H1 (cell line): ENCODE measurements at regions not wholly inside any gene's neighbourhood (a gene's known extent, or its start where the extent isn't known, plus 50 kb on each side); places are given as distances from the start of the nearest gene placed in this dataset.

Source experiments
- CTCF ChIA-PET: fragments of 300-600 bp; sonication (Branson Sonifier 250); formaldehyde crosslinking; loops from one replicate; lab custom pipeline; 2021; ENCODE audit not compliant: partially characterized antibody; lab: Charles Lee
- POLR2A ChIA-PET: fragments of 300-600 bp; sonication (Branson Sonifier 250); formaldehyde crosslinking; loops from one replicate; lab custom pipeline; 2021; ENCODE audit warnings: inconsistent platforms; ENCODE audit not compliant: partially characterized antibody; lab: Charles Lee
- DNase-seq, 2 experiments: peaks; one replicate each; pipeline versions ENCODE4 v3.0.0 to v3.0.0-alpha.2; 2010 to 2022; ENCODE audit warnings: low spot score in 2 of 2, low read depth in 1 of 2, mixed read lengths in 1 of 2
- FAIRE-seq: peaks from 2 replicates; lab custom pipeline; 2011; peaks lifted over from hg19 to GRCh38; lab: Jason Lieb, UNC
- H2AFZ ChIP-seq: 2 replicates; pipeline ENCODE4 v1.8.1; 2012; ENCODE audit warnings: low read length, inconsistent platforms
- H2AK5ac ChIP-seq: 2 replicates; pipeline ENCODE4 v1.6.1; 2013; ENCODE audit warnings: low read depth, low read length
- H2BK120ac ChIP-seq: replicated peaks from 2 replicates; pipeline ENCODE3; 2013; ENCODE audit warnings: low read depth, low read length, inconsistent platforms
- H2BK12ac ChIP-seq: 2 replicates; pipeline ENCODE4 v1.6.1; 2013; ENCODE audit warnings: low read depth, low read length
- H2BK15ac ChIP-seq: 2 replicates; pipeline ENCODE4 v1.6.1; 2013; ENCODE audit warnings: low read length
- H2BK20ac ChIP-seq: 2 replicates; pipeline ENCODE4 v1.6.1; 2013; ENCODE audit warnings: low read length
- H2BK5ac ChIP-seq: 2 replicates; pipeline ENCODE4 v1.6.1; 2013; ENCODE audit warnings: low read depth, low read length
- H3K14ac ChIP-seq: 2 replicates; pipeline ENCODE4 v1.6.1; 2013; ENCODE audit warnings: inconsistent platforms; ENCODE audit not compliant: insufficient read length
- H3K18ac ChIP-seq: 2 replicates; pipeline ENCODE4 v1.6.1; 2013; ENCODE audit warnings: low read length; ENCODE audit errors: extremely low read depth
- H3K23ac ChIP-seq: 2 replicates; pipeline ENCODE4 v1.6.1; 2013; ENCODE audit warnings: inconsistent platforms; ENCODE audit not compliant: insufficient read length
- H3K23me2 ChIP-seq: 2 replicates; pipeline ENCODE4 v1.6.1; 2013; ENCODE audit warnings: low read depth, low read length
- H3K27ac ChIP-seq: 2 replicates; pipeline ENCODE4 v1.6.1; 2011; ENCODE audit warnings: low read depth, low read length, inconsistent platforms
- H3K27me3 ChIP-seq, 4 experiments: replicated peaks in 1 of 4; 1 replicate in 1 of 4; 2 replicates in 3 of 4; pipeline versions ENCODE4 v1.6.1 to v1.8.1; 2011 to 2013; ENCODE audit warnings: low read length in 3 of 4, mild to moderate bottlenecking in 3 of 4, inconsistent platforms in 2 of 4, mixed read lengths in 2 of 4, moderate library complexity in 1 of 4; ENCODE audit not compliant: control insufficient read depth in 3 of 4, insufficient read depth in 3 of 4; ENCODE audit errors: extremely low read depth in 1 of 4
- H3K36me3 ChIP-seq, 4 experiments: 2 replicates each; pipeline versions ENCODE4 v1.6.1 to v1.8.1; 2011 to 2013; ENCODE audit warnings: mild to moderate bottlenecking in 4 of 4, low read length in 3 of 4, moderate library complexity in 2 of 4, control low read depth in 1 of 4, inconsistent platforms in 1 of 4; ENCODE audit not compliant: insufficient read depth in 4 of 4, control insufficient read depth in 2 of 4
- H3K4ac ChIP-seq: replicated peaks from 2 replicates; pipeline ENCODE3; 2013; ENCODE audit warnings: low read length, low read depth, mixed read lengths, inconsistent platforms; ENCODE audit not compliant: insufficient read length
- H3K4me1 ChIP-seq, 4 experiments: replicated peaks in 1 of 4; 1 replicate in 1 of 4; 2 replicates in 3 of 4; pipeline versions ENCODE4 v1.6.1 to v1.8.1; 2011 to 2013; ENCODE audit warnings: low read length in 3 of 4, inconsistent platforms in 2 of 4, mixed read lengths in 1 of 4; ENCODE audit not compliant: insufficient read depth in 4 of 4, control insufficient read depth in 3 of 4
- H3K4me2 ChIP-seq, 2 experiments: 2 replicates each; pipeline versions ENCODE4 v1.6.1 to v1.8.1; 2011 to 2013; ENCODE audit warnings: low read depth in 2 of 2, low read length in 2 of 2, control low read depth in 1 of 2, inconsistent platforms in 1 of 2, mild to moderate bottlenecking in 1 of 2; ENCODE audit not compliant: insufficient read depth in 1 of 2
- H3K4me3 ChIP-seq, 4 experiments: fragments of 200-600, 300-600 bp in 1 of 4; sonication (generic), shearing (Covaris generic), sonication (Bioruptor Twin) in 1 of 4; 2 replicates each; pipeline versions ENCODE4 v1.5.1 to v1.8.1; 2011 to 2016; ENCODE audit warnings: low read length in 4 of 4, low read depth in 3 of 4, control low read depth in 2 of 4, inconsistent platforms in 2 of 4, mild to moderate bottlenecking in 2 of 4, mixed read lengths in 1 of 4, moderate library complexity in 1 of 4; ENCODE audit not compliant: insufficient read depth in 2 of 4; ENCODE audit errors: extremely low read depth in 1 of 4
- H3K56ac ChIP-seq: replicated peaks from 2 replicates; pipeline ENCODE3; 2013; ENCODE audit warnings: low read depth, mild to moderate bottlenecking, mixed read lengths, low read length, inconsistent platforms; ENCODE audit not compliant: insufficient read length
- H3K79me1 ChIP-seq: 2 replicates; pipeline ENCODE4 v1.6.1; 2013; ENCODE audit warnings: low read depth, low read length, control low read depth
- H3K79me2 ChIP-seq, 2 experiments: 2 replicates each; pipeline versions ENCODE4 v1.6.1 to v1.8.1; 2012 to 2013; ENCODE audit warnings: low read length in 2 of 2, mild to moderate bottlenecking in 2 of 2, inconsistent platforms in 1 of 2; ENCODE audit not compliant: insufficient read depth in 2 of 2, control insufficient read depth in 1 of 2
- H3K9ac ChIP-seq, 4 experiments: replicated peaks in 1 of 4; 1 replicate in 1 of 4; 2 replicates in 3 of 4; pipeline versions ENCODE4 v1.6.1 to v1.8.1; 2011 to 2013; ENCODE audit warnings: low read depth in 3 of 4, low read length in 3 of 4, control low read depth in 2 of 4, mild to moderate bottlenecking in 2 of 4, moderate library complexity in 2 of 4, inconsistent platforms in 1 of 4; ENCODE audit errors: extremely low read depth in 1 of 4
- H3K9me3 ChIP-seq, 2 experiments: 2 replicates each; pipeline versions ENCODE4 v1.6.1 to v1.8.1; 2012 to 2013; ENCODE audit warnings: mild to moderate bottlenecking in 2 of 2, moderate library complexity in 2 of 2, control low read depth in 1 of 2, inconsistent platforms in 1 of 2, low read depth in 1 of 2, low read length in 1 of 2, mixed read lengths in 1 of 2; ENCODE audit not compliant: insufficient read depth in 2 of 2
- H4K20me1 ChIP-seq, 2 experiments: replicated peaks in 1 of 2; 2 replicates each; pipeline versions ENCODE3 to v1.8.1; 2011 to 2013; ENCODE audit warnings: inconsistent platforms in 2 of 2, low read length in 2 of 2, mild to moderate bottlenecking in 1 of 2; ENCODE audit not compliant: insufficient read depth in 2 of 2, control insufficient read depth in 1 of 2
- H4K5ac ChIP-seq: 2 replicates; pipeline ENCODE4 v1.6.1; 2013; ENCODE audit warnings: low read length, low read depth, mixed read lengths, inconsistent platforms; ENCODE audit not compliant: insufficient read length
- H4K8ac ChIP-seq: 2 replicates; pipeline ENCODE4 v1.8.0; 2013; ENCODE audit warnings: mild to moderate bottlenecking, moderate library complexity, low read length, inconsistent platforms; ENCODE audit not compliant: insufficient read depth; ENCODE audit errors: extremely low read depth
- H4K91ac ChIP-seq: replicated peaks from 2 replicates; pipeline ENCODE3; 2013; ENCODE audit warnings: low read length, mixed read lengths, inconsistent platforms; ENCODE audit not compliant: insufficient read length
- CHD1 ChIP-seq: IDR thresholded peaks from 2 replicates; pipeline ENCODE4 v1.6.1; 2012; ENCODE audit warnings: low read depth, low read length, improper control_type of control experiment
- GTF2F1 ChIP-seq: IDR thresholded peaks from 2 replicates; pipeline ENCODE4 v1.6.1; 2012; ENCODE audit warnings: low read depth, low read length, improper control_type of control experiment, borderline replicate concordance
- HDAC6 ChIP-seq: IDR thresholded peaks from one replicate; pipeline ENCODE4 v1.7.1; 2012; ENCODE audit warnings: low read depth, mild to moderate bottlenecking, inconsistent platforms, low read length, moderate library complexity
- NANOG ChIP-seq: IDR thresholded peaks from 2 replicates; pipeline ENCODE4 v1.6.1; 2011; ENCODE audit warnings: low read length, low read depth, mild to moderate bottlenecking, inconsistent platforms; ENCODE audit not compliant: insufficient read depth, poor library complexity, severe bottlenecking
- SRF ChIP-seq: IDR thresholded peaks from 2 replicates; pipeline ENCODE4 v1.6.1; 2011; ENCODE audit warnings: mild to moderate bottlenecking, low read depth, low read length, moderate library complexity
- whole genome bisulfite sequencing, 2 experiments: shearing (Covaris generic) in 1 of 2; methylation state at CpG; one replicate each; pipeline versions ENCODE4 v1.1.6 to v1.1.7; 2013 to 2015; ENCODE audit warnings: low lambda C conversion rate in 2 of 2, mixed read lengths in 2 of 2, inconsistent platforms in 1 of 2, low coverage in 1 of 2, missing lambda C conversion rate in 1 of 2; ENCODE audit not compliant: insufficient replicate concordance in 2 of 2, insufficient coverage in 1 of 2, insufficient read length in 1 of 2; ENCODE audit errors: extremely low coverage in 1 of 2, missing lambda C conversion rate in 1 of 2; 5-methylcytosine and 5-hydroxymethylcytosine counted together

- Histone ChIP-seq H3K27ac (no peak overlapping the region), H3K4me2 (no peak overlapping the region), H3K27me3 (no peaks in the 10 kb centered on the region), H3K18ac (no peak overlapping the region), H2BK5ac (no peak overlapping the region), H3K23me2 (no peaks in the 10 kb centered on the region), H2BK12ac (no peak overlapping the region), H2BK20ac (no peak overlapping the region), H3K9me3 (no peaks in the 10 kb centered on the region), H3K4me3 (no peak overlapping the region), H2BK15ac (no peak overlapping the region), H2BK120ac (no peak overlapping the region), H3K4me1 (no peaks in the 10 kb centered on the region), H3K36me3 (no peaks in the 10 kb centered on the region), H3K56ac (no peak overlapping the region), H3K79me2 (no peaks in the 10 kb centered on the region), H2AK5ac (no peak overlapping the region), H2AFZ (0 out of 2 replicates have a peak overlapping the region, but pooled peaks have one; percentile 40), H3K23ac (no peak overlapping the region), H3K14ac (no peak overlapping the region), H4K91ac (no peak overlapping the region), H3K9ac (no peak overlapping the region), H4K5ac (no peak overlapping the region), H3K4ac (no peak overlapping the region), H4K8ac (no peak overlapping the region), H4K20me1 (no peaks in the 10 kb centered on the region), H3K79me1 (no peaks in the 10 kb centered on the region)
- TF ChIP-seq GTF2F1 (no peak), SRF (no peak), CHD1 (no peak), HDAC6 (no peak), NANOG (no peak)
- DNase-seq, result no peak
- POLR2A ChIA-PET, result no interaction called here
- WGBS, 2 experiments, result 75% methylated on average over 1 of the region's 1 CpG; no CpG with 5 or more reads in 1 of the 2 experiments
- no peak for FAIRE-seq
- CTCF ChIA-PET, result no interaction called here
Observed at GRCh38 chr14:83153081-83153480, 1619.4 kb upstream of the SEL1L start.
